ENCODE measurements at regions not wholly inside any gene's neighbourhood (a gene's known extent, or its start where the extent isn't known, plus 50 kb on each side); places are given as distances from the start of the nearest gene placed in this dataset.

- no peaks in the 10 kb centered on the region for H3K36me3 Mint-ChIP-seq (ENCODE audit: low read depth)
- H3K27ac Mint-ChIP-seq: no peak overlapping the region
- intact Hi-C loops (cut with micrococcal nuclease): no loop called here
- CTCF ChIA-PET: interaction anchor here (1.2 kb wide), 1 partner anchor 32 kb away, joined by 3 read pairs; no protein-coding TSS in a partner anchor
- no peaks in the 10 kb centered on the region for H3K27me3 Mint-ChIP-seq (ENCODE audit: low read depth)
- H3K4me3 Mint-ChIP-seq: no peak overlapping the region
- H3K9me3 Mint-ChIP-seq: peaks cover 8% of the 10 kb centered on the region
- DNase-seq: no peak
- no peaks in the 10 kb centered on the region for H3K4me1 Mint-ChIP-seq (ENCODE audit: low read depth)
Measured at GRCh38 chr2:228334180-228334579, 152.7 kb upstream of the SPHKAP start.

GRCh38 chr2:228329282-228329681 is 147.8 kb upstream of the SPHKAP start:
- H3K4me3 Mint-ChIP-seq: no peak overlapping the region
- CTCF ChIA-PET: no interaction called here
- no peak for DNase-seq
- no peaks in the 10 kb centered on the region for H3K27me3 Mint-ChIP-seq (ENCODE audit: low read depth)
- H3K36me3 Mint-ChIP-seq (ENCODE audit: low read depth): no peaks in the 10 kb centered on the region
- no peaks in the 10 kb centered on the region for H3K4me1 Mint-ChIP-seq (ENCODE audit: low read depth)
- no peak overlapping the region for H3K27ac Mint-ChIP-seq
- peaks cover 14% of the 10 kb centered on the region for H3K9me3 Mint-ChIP-seq
- intact Hi-C loops (cut with micrococcal nuclease): no loop called here

- intact Hi-C loops (cut with micrococcal nuclease): no loop called here
- H3K4me1 Mint-ChIP-seq (ENCODE audit: low read depth): no peaks in the 10 kb centered on the region
- H3K27ac Mint-ChIP-seq: no peak overlapping the region
- CTCF ChIA-PET: no interaction called here
- H3K4me3 Mint-ChIP-seq: no peak overlapping the region
- no peaks in the 10 kb centered on the region for H3K9me3 Mint-ChIP-seq
- no peaks in the 10 kb centered on the region for H3K27me3 Mint-ChIP-seq (ENCODE audit: low read depth)
- no peaks in the 10 kb centered on the region for H3K36me3 Mint-ChIP-seq (ENCODE audit: low read depth)
- no peak for DNase-seq
Measured at GRCh38 chr2:228321015-228321414, 139.5 kb upstream of the SPHKAP start.

- H3K4me3 Mint-ChIP-seq: no peak overlapping the region
- no peak for DNase-seq
- H3K27ac Mint-ChIP-seq: no peak overlapping the region
- CTCF ChIA-PET: no interaction called here
- H3K36me3 Mint-ChIP-seq (ENCODE audit: low read depth): no peaks in the 10 kb centered on the region
- no peaks in the 10 kb centered on the region for H3K4me1 Mint-ChIP-seq (ENCODE audit: low read depth)
- H3K9me3 Mint-ChIP-seq: peaks cover 4% of the 10 kb centered on the region
- intact Hi-C loops (cut with micrococcal nuclease): no loop called here
- no peaks in the 10 kb centered on the region for H3K27me3 Mint-ChIP-seq (ENCODE audit: low read depth)
Measured at GRCh38 chr2:228318218-228318617, 136.7 kb upstream of the SPHKAP start.

DNA sequence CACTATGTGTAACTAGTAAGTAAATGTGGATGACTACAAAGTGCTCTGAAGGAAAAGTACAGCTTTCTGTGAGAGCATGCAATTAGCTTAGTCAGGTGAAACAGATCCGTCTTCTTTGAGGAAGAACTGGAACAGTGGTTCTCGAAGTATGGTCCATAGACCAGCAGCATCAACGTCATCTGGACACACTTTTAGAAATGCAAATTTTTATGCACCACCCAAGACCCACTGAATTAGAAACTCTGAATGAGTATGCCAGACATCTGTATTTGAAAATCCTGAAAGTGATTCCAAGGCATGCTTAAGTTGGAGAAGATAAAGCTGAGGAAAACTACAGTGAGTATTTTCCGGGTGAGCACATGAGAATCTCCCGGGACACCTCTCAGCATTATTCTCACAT is 130.7 kb upstream of the SPHKAP start:
- intact Hi-C loops (cut with micrococcal nuclease): no loop called here
- Mint-ChIP-seq H3K27ac (no peak overlapping the region), H3K27me3 (ENCODE audit: low read depth) (no peaks in the 10 kb centered on the region), H3K4me3 (no peak overlapping the region), H3K9me3 (peaks cover 4% of the 10 kb centered on the region), H3K36me3 (ENCODE audit: low read depth) (no peaks in the 10 kb centered on the region), H3K4me1 (ENCODE audit: low read depth) (no peaks in the 10 kb centered on the region)
- no peak for DNase-seq
- CTCF ChIA-PET: no interaction called here

GRCh38 chr2:228303960-228304359 is 122.5 kb upstream of the SPHKAP start:
- Mint-ChIP-seq H3K36me3 (ENCODE audit: low read depth) (no peaks in the 10 kb centered on the region), H3K4me1 (ENCODE audit: low read depth) (no peaks in the 10 kb centered on the region), H3K9me3 (peaks cover 4% of the 10 kb centered on the region), H3K27me3 (ENCODE audit: low read depth) (no peaks in the 10 kb centered on the region), H3K27ac (no peak overlapping the region), H3K4me3 (no peak overlapping the region)
- no peak for DNase-seq
- CTCF ChIA-PET: no interaction called here
- intact Hi-C loops (cut with micrococcal nuclease): no loop called here

DNA sequence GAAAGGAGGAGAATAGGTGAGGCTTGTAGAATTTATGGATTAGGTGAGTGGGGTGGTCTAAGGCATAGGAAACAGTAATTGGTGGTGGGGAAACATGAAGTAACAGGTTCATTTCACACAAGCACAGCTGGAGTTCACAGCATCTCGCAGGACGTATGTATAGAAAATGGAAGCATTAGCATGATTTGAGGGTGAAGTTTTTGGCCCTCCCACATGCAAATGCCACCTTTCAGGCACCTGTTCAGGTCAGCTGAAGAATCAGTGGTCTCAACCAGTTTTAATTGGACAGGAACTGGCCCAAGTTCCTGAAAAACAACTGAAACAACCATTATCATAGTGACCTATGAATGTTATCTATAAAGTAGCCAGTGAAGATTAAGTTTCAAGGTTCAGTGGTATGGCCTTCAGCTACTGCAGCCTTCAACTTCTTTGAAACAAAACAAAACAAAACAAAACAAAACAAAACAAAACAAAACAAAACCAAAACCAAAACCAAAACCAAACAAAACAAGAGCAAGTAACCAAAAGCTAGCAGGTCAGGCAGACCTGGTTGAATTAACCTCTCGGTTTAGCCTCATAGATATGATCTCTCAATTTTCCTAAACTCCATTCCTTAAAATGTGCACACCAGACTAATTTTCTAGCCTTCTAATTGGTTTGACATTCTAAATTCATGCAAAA is 102.1 kb upstream of the SPHKAP start:
- intact Hi-C loops (cut with micrococcal nuclease): no loop called here
- H3K27me3 Mint-ChIP-seq (ENCODE audit: low read depth): no peaks in the 10 kb centered on the region
- no peak overlapping the region for H3K27ac Mint-ChIP-seq
- H3K9me3 Mint-ChIP-seq: no peaks in the 10 kb centered on the region
- DNase-seq: no peak
- no peaks in the 10 kb centered on the region for H3K36me3 Mint-ChIP-seq (ENCODE audit: low read depth)
- no peak overlapping the region for H3K4me3 Mint-ChIP-seq
- H3K4me1 Mint-ChIP-seq (ENCODE audit: low read depth): no peaks in the 10 kb centered on the region
- CTCF ChIA-PET: no interaction called here

DNA sequence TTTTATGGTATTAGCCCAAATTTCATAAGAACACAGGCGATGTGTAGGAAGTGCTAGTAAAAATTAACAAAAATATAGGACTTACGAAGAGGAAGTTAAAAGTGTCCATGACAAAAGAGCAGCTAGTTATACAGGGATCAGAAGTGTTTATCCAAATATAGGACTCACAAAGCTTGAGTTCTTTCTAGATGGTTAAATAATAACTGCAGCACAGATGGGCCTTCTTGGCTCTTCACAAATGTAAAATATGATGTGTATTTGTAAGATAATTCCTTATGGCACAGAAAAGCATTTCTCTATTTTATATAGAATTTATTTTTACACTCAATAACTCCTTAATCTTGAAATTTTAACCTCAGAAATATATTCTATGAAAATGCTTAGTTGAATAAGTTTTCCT is 100.9 kb upstream of the SPHKAP start:
- Mint-ChIP-seq H3K27ac (no peak overlapping the region), H3K4me1 (ENCODE audit: low read depth) (no peaks in the 10 kb centered on the region), H3K27me3 (ENCODE audit: low read depth) (no peaks in the 10 kb centered on the region), H3K36me3 (ENCODE audit: low read depth) (no peaks in the 10 kb centered on the region), H3K4me3 (no peak overlapping the region), H3K9me3 (no peaks in the 10 kb centered on the region)
- intact Hi-C loops (cut with micrococcal nuclease): no loop called here
- CTCF ChIA-PET: no interaction called here
- DNase-seq: no peak

GRCh38 chr2:228273159-228273558 is 91.7 kb upstream of the SPHKAP start:
- Mint-ChIP-seq H3K27ac (no peak overlapping the region), H3K27me3 (ENCODE audit: low read depth) (no peaks in the 10 kb centered on the region), H3K4me3 (no peak overlapping the region), H3K9me3 (peaks cover 5% of the 10 kb centered on the region), H3K36me3 (ENCODE audit: low read depth) (no peaks in the 10 kb centered on the region), H3K4me1 (ENCODE audit: low read depth) (no peaks in the 10 kb centered on the region)
- intact Hi-C loops (cut with micrococcal nuclease): no loop called here
- no peak for DNase-seq
- CTCF ChIA-PET: no interaction called here

DNA sequence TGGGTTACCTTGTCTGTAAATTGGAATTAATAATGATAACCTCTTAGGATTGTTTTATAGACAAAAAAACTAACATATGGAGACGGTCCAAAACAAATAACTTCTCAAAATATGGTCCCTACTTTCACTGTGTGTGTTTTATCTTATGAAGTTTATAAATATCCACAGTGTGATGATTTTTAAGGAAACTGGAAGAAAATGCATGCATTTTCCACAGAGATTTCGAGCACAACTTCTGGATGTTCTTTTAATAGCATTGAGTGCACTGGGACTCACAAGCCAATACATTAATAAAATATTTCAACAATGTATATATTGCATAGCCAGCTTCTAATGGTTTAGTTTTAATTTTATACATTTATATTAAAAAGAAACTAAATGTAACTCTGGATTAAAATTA is 87.9 kb upstream of the SPHKAP start:
- H3K27me3 Mint-ChIP-seq (ENCODE audit: low read depth): no peaks in the 10 kb centered on the region
- CTCF ChIA-PET: no interaction called here

GRCh38 chr2:228268756-228269155 is 87.3 kb upstream of the SPHKAP start:
- no peak overlapping the region for H3K27ac Mint-ChIP-seq
- intact Hi-C loops (cut with micrococcal nuclease): no loop called here
- H3K9me3 Mint-ChIP-seq: peaks cover 9% of the 10 kb centered on the region
- H3K4me3 Mint-ChIP-seq: no peak overlapping the region
- no peaks in the 10 kb centered on the region for H3K36me3 Mint-ChIP-seq (ENCODE audit: low read depth)
- no peaks in the 10 kb centered on the region for H3K4me1 Mint-ChIP-seq (ENCODE audit: low read depth)
- no peaks in the 10 kb centered on the region for H3K27me3 Mint-ChIP-seq (ENCODE audit: low read depth)
- no peak for DNase-seq
- CTCF ChIA-PET: interaction anchor here (0.8 kb wide), 1 partner anchor 28 kb away, joined by 3 read pairs; no protein-coding TSS in a partner anchor

More for the DNA sequence above, 87.9 kb upstream of the SPHKAP start:
- peaks cover 9% of the 10 kb centered on the region for H3K9me3 Mint-ChIP-seq
- intact Hi-C loops (cut with micrococcal nuclease): no loop called here
- H3K36me3 Mint-ChIP-seq (ENCODE audit: low read depth): no peaks in the 10 kb centered on the region
- no peak overlapping the region for H3K4me3 Mint-ChIP-seq
- no peaks in the 10 kb centered on the region for H3K4me1 Mint-ChIP-seq (ENCODE audit: low read depth)
- no peak overlapping the region for H3K27ac Mint-ChIP-seq
- no peak for DNase-seq

DNA sequence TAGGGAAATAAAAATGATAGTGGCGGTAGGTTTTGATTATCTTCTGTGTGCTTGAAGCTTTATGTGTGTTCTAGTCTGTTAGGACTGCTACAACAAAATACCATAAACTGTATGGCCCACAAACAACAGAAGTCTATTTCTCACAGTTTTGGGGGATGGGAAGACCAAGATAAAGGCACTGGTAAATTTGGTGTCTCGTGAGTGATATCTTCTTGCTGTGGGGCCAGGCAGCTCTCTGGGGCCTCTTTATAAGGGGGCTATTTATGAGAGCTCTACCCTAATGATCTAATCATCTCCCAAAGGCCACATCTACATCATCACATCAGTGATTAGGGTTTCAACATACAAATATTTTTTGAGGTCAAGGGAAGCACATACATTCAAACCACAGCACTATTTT is 86.8 kb upstream of the SPHKAP start:
- CTCF ChIA-PET: interaction anchor here (0.8 kb wide), 1 partner anchor 28 kb away, joined by 3 read pairs; no protein-coding TSS in a partner anchor
- H3K27me3 Mint-ChIP-seq (ENCODE audit: low read depth): no peaks in the 10 kb centered on the region
- H3K4me3 Mint-ChIP-seq: no peak overlapping the region
- intact Hi-C loops (cut with micrococcal nuclease): no loop called here
- H3K36me3 Mint-ChIP-seq (ENCODE audit: low read depth): no peaks in the 10 kb centered on the region
- DNase-seq: no peak
- no peak overlapping the region for H3K27ac Mint-ChIP-seq
- no peaks in the 10 kb centered on the region for H3K4me1 Mint-ChIP-seq (ENCODE audit: low read depth)
- H3K9me3 Mint-ChIP-seq: peaks cover 9% of the 10 kb centered on the region

DNA sequence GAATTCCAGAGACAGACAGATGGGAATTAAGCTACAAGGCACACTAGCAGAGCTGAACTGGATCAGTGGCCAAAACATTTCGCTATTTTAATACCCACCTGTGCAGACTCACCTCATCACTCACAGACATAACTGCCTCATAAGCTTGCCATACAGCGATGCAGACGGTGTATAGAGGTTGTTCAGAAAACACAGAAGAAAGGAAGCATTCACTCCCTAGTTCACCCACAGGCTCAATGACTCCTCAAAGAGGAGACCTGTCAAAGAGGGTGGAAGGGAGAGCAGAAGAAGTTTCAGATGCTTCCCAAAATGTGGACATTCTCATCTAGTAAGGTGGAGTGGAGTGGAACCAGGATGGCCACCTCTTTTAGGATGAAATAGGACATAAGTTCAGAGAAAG is 81.7 kb upstream of the SPHKAP start:
- no peak overlapping the region for H3K27ac Mint-ChIP-seq
- H3K27me3 Mint-ChIP-seq (ENCODE audit: low read depth): no peaks in the 10 kb centered on the region
- CTCF ChIA-PET: no interaction called here
- H3K4me1 Mint-ChIP-seq (ENCODE audit: low read depth): no peaks in the 10 kb centered on the region
- H3K36me3 Mint-ChIP-seq (ENCODE audit: low read depth): no peaks in the 10 kb centered on the region
- no peak overlapping the region for H3K4me3 Mint-ChIP-seq
- no peak for DNase-seq
- H3K9me3 Mint-ChIP-seq: peaks cover 8% of the 10 kb centered on the region
- intact Hi-C loops (cut with micrococcal nuclease): no loop called here
